ENCODE measurements at regions not wholly inside any gene's neighbourhood (a gene's known extent, or its start where the extent isn't known, plus 50 kb on each side); places are given as distances from the start of the nearest gene placed in this dataset.

DNA sequence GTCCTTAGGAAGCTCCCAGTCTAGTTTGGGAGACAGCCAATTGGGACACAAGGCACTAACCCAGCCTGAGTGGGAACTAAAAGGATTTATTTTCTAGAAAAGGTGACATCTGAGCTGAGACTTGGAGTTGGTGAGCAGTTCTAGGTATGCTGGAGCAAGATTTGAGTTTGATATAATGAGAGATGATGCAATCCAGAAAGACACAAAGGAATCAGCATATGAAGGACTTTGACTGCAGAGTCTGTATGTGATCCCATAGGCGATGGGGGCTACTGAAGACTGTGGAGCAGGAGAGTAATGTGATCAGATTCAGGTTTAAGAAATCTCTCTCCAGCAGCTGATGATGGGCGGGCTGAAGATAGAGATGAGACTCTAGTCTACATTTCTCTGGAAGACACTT lies 135.1 kb upstream of the MYCN start:
- Histone ChIP-seq H3K9me3 (ENCODE audit: control insufficient read depth in 5 of 5, low read length in 5 of 5) (no peaks in the 10 kb centered on the region), H3K27me3 (ENCODE audit: control insufficient read depth in 5 of 5, insufficient read depth in 4 of 5, low read length in 5 of 5) (peaks cover 0 to 11% (median 3%) of the 10 kb centered on the region in 5 donors), H3K4me3 (ENCODE audit: low read depth in 1 of 5, low read length in 5 of 5) (no peak overlapping the region), H3K27ac (ENCODE audit: low read depth, low read length) (no peak overlapping the region), H3K4me1 (ENCODE audit: control insufficient read depth in 5 of 5, insufficient read depth in 5 of 5, low read length in 5 of 5) (peaks cover 0 to 5% (median 4%) of the 10 kb centered on the region in 5 donors), H3K9ac (ENCODE audit: low read length in 5 of 5) (no peak overlapping the region), H3K36me3 (ENCODE audit: control insufficient read depth in 5 of 5, insufficient read depth in 5 of 5, low read length in 5 of 5) (no peaks in the 10 kb centered on the region)

DNA sequence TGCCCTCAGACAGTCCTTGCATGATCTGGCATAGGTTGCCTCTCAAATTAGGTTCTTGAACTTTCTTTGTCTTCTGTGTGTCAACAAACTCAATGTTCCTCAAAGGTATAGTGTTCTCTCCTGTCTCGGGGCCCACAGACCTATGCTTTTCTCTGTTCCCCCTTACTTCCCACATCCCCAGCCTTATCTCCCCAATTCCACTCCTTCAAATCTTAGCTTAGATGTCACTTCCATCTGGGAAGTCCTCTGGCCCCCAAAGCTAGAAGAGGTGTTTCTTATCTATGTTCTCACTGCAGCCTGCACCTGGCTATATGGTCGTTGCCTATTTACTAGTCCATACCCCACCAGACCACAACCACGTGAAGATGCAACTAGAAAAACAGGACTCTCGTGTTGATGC lies 134.6 kb upstream of the MYCN start:
- Histone ChIP-seq H3K27ac (ENCODE audit: low read depth, low read length) (no peak overlapping the region), H3K9me3 (ENCODE audit: control insufficient read depth in 5 of 5, low read length in 5 of 5) (no peaks in the 10 kb centered on the region), H3K9ac (ENCODE audit: low read length in 5 of 5) (no peak overlapping the region), H3K4me3 (ENCODE audit: low read depth in 1 of 5, low read length in 5 of 5) (no peak overlapping the region), H3K4me1 (ENCODE audit: control insufficient read depth in 5 of 5, insufficient read depth in 5 of 5, low read length in 5 of 5) (peaks cover 0 to 5% (median 4%) of the 10 kb centered on the region in 5 donors), H3K36me3 (ENCODE audit: control insufficient read depth in 5 of 5, insufficient read depth in 5 of 5, low read length in 5 of 5) (no peaks in the 10 kb centered on the region), H3K27me3 (ENCODE audit: control insufficient read depth in 5 of 5, insufficient read depth in 4 of 5, low read length in 5 of 5) (peaks cover 0 to 15% (median 3%) of the 10 kb centered on the region in 5 donors)

DNA sequence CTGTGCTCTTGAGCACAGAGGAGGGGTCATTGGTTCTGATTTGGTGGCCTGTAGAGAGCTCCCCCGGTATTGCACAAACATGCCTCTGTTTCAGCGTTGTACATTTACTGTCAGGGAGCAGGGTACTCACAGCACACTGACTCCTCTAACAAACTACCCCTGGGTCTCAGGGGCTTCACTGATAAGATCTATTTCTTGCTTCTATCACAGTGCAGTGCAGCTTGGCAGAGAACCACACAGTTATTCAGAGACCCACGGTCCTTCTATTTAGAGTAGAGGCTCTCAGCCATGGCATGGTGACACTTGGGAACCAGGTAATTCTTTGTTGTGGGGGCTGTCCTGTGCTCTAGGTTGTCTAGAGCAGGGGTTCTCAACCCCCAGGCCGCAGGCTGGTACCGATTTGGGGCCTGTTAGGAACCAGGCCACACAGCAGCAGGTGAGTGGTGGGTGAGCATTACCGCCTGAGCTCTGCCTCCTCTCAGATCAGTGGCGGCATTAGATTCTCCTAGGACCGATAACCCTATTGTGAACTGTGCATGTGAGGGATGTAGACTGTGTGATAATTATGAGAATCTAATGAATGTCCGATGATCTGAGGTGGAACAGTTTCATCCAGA lies 133.4 kb upstream of the MYCN start:
- H3K4me1 ChIP-seq (ENCODE audit: control insufficient read depth in 5 of 5, insufficient read depth in 5 of 5, low read length in 5 of 5) = peaks cover 0 to 12% (median 4%) of the 10 kb centered on the region in 5 donors
- peaks cover 0 to 15% (median 3%) of the 10 kb centered on the region in 5 donors for H3K27me3 ChIP-seq (ENCODE audit: control insufficient read depth in 5 of 5, insufficient read depth in 4 of 5, low read length in 5 of 5)
- no peak overlapping the region for H3K9ac ChIP-seq (ENCODE audit: low read length in 5 of 5)
- H3K36me3 ChIP-seq (ENCODE audit: control insufficient read depth in 5 of 5, insufficient read depth in 5 of 5, low read length in 5 of 5) = no peaks in the 10 kb centered on the region
- no peak overlapping the region for H3K4me3 ChIP-seq (ENCODE audit: low read depth in 1 of 5, low read length in 5 of 5)
- H3K27ac ChIP-seq (ENCODE audit: low read depth, low read length) = no peak overlapping the region
- H3K9me3 ChIP-seq (ENCODE audit: control insufficient read depth in 5 of 5, low read length in 5 of 5) = no peaks in the 10 kb centered on the region

DNA sequence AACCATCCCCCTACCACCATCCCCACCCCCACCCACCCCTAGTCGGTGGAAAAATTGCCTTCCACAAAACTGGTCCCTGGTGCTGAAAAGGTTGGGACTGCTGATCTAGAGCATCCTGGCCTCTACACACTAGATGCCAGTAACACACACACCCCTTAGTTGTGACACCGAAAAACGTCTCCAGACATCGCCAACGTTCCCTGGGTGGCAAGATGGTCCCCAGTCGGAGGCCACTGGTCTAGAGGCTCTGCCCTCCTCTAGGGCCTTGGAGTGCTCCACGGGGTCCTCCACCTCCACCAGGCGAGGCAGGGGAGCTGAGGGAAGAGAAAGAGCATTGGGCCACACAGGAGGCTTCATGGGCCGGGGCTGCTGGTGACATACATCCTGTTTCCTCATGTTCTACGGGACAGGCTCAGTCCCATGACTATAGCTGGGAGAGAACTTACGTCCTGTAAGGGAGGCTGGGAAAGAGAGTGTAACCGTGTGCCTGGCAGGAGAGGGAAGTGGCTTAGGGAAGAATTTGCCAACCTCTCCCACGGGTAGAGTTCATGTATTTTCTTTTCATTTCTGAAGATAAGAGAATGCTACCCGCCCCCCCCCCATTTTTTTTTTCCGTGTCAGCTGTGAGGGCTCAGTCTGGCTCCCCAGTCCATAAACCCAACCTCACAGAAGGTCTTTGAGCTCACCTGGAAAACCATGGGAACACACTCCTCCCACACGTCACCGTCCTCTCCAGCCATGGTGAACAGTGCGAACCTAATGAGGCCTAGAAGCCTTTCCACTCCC lies 132.7 kb upstream of the MYCN start:
- peaks cover 0 to 12% (median 4%) of the 10 kb centered on the region in 5 donors for H3K4me1 ChIP-seq (ENCODE audit: control insufficient read depth in 5 of 5, insufficient read depth in 5 of 5, low read length in 5 of 5)
- H3K4me3 ChIP-seq (ENCODE audit: low read depth in 1 of 5, low read length in 5 of 5) = no peak overlapping the region
- no peak overlapping the region for H3K9ac ChIP-seq (ENCODE audit: low read length in 5 of 5)
- no peaks in the 10 kb centered on the region for H3K9me3 ChIP-seq (ENCODE audit: control insufficient read depth in 5 of 5, low read length in 5 of 5)
- H3K36me3 ChIP-seq (ENCODE audit: control insufficient read depth in 5 of 5, insufficient read depth in 5 of 5, low read length in 5 of 5) = no peaks in the 10 kb centered on the region
- H3K27ac ChIP-seq (ENCODE audit: low read depth, low read length) = no peak overlapping the region
- H3K27me3 ChIP-seq (ENCODE audit: control insufficient read depth in 5 of 5, insufficient read depth in 4 of 5, low read length in 5 of 5) = peaks cover 0 to 15% (median 3%) of the 10 kb centered on the region in 5 donors

DNA sequence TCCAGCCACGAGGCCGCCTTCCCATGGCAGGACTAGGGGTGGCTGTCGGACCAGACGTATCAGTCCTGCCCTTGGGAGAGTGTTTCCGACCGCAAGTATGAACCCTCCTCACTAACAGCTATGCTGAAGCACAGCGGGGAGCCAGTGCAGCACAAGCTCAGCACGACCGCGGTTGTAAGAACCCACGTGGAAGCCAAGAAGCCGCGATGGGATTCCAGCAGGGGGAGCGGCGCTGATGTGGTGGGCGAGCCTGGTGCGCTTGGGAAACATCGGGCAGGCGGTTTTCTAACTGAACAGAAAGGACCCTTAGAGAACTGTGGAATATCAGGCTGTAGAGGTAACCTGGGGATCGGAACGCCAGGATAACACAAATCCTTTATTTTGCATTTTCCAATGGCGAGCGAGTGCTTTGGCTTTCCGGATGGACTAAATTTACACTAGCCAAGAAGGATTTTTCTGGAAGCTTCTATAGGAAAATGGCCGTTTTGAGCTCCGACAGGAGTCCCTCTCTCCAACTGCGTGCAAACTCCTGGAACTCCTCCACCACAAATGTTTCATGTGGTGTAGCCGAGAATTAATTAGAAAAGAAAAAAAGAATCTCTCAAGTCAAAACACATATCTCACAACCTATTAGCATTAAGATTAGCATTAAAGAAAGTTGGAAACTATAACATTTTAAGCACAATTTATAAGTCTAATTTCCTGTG lies 132.0 kb upstream of the MYCN start:
- H3K4me3 ChIP-seq (ENCODE audit: low read depth in 1 of 5, low read length in 5 of 5) = no peak overlapping the region
- no peak overlapping the region for H3K27ac ChIP-seq (ENCODE audit: low read depth, low read length)
- H3K4me1 ChIP-seq (ENCODE audit: control insufficient read depth in 5 of 5, insufficient read depth in 5 of 5, low read length in 5 of 5) = peaks cover 0 to 12% (median 0%) of the 10 kb centered on the region in 5 donors
- H3K9me3 ChIP-seq (ENCODE audit: control insufficient read depth in 5 of 5, low read length in 5 of 5) = no peaks in the 10 kb centered on the region
- H3K9ac ChIP-seq (ENCODE audit: low read length in 5 of 5) = no peak overlapping the region
- no peaks in the 10 kb centered on the region for H3K36me3 ChIP-seq (ENCODE audit: control insufficient read depth in 5 of 5, insufficient read depth in 5 of 5, low read length in 5 of 5)
- H3K27me3 ChIP-seq (ENCODE audit: control insufficient read depth in 5 of 5, insufficient read depth in 4 of 5, low read length in 5 of 5) = peaks cover 0 to 15% (median 3%) of the 10 kb centered on the region in 5 donors

DNA sequence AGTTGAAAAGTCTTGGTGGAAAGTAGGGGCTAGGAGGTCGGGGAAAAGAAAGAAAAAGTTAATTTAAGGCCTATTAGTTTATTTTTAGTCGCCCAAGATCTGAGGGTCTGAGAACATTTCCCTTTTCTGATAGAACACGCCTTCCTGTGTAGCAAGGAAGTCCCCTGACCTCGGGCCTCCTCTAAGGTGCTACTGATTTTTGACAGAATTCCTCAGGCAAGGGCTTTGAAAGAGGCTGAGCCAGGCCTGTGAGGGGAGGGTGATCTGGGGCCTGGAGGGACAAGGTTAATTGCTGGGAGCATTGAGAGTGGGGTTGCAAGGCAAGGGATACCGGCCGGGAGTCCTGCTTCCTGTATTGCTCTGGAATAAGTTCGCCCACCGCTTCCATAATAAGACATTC lies 131.4 kb upstream of the MYCN start:
- no peak overlapping the region for H3K27ac ChIP-seq (ENCODE audit: low read depth, low read length)
- H3K4me3 ChIP-seq (ENCODE audit: low read depth in 1 of 5, low read length in 5 of 5) = no peak overlapping the region

DNA sequence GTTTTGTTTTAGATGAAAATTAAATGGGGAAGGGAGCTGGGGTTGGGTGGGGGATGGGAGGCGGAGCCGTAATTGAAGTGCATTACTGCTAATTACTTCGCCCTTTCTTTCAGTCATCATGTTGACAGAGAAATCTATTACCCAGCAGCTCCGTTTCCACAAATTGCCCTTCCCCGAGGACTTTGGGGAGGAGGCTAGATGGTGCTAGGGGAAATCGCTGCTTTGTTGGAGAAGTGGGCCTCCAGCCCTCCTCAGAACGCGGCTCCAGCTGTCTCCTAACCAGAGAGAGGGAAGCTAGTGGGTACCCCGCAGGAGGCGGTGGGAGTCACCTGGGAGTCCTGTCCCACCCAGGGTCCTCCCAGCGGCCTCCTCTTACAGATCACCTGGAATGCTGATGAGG lies 130.9 kb upstream of the MYCN start:
- no peaks in the 10 kb centered on the region for H3K36me3 ChIP-seq (ENCODE audit: control insufficient read depth in 5 of 5, insufficient read depth in 5 of 5, low read length in 5 of 5)
- H3K4me1 ChIP-seq (ENCODE audit: control insufficient read depth in 5 of 5, insufficient read depth in 5 of 5, low read length in 5 of 5) = peaks cover 0 to 12% (median 0%) of the 10 kb centered on the region in 5 donors
- no peak overlapping the region for H3K9ac ChIP-seq (ENCODE audit: low read length in 5 of 5)
- H3K27me3 ChIP-seq (ENCODE audit: control insufficient read depth in 5 of 5, insufficient read depth in 4 of 5, low read length in 5 of 5) = peaks cover 0 to 15% (median 3%) of the 10 kb centered on the region in 5 donors
- no peaks in the 10 kb centered on the region for H3K9me3 ChIP-seq (ENCODE audit: control insufficient read depth in 5 of 5, low read length in 5 of 5)
- H3K27ac ChIP-seq (ENCODE audit: low read depth, low read length) = no peak overlapping the region
- no peak overlapping the region for H3K4me3 ChIP-seq (ENCODE audit: low read depth in 1 of 5, low read length in 5 of 5)

More for the DNA sequence above, 131.4 kb upstream of the MYCN start:
- no peaks in the 10 kb centered on the region for H3K36me3 ChIP-seq (ENCODE audit: control insufficient read depth in 5 of 5, insufficient read depth in 5 of 5, low read length in 5 of 5)
- no peaks in the 10 kb centered on the region for H3K9me3 ChIP-seq (ENCODE audit: control insufficient read depth in 5 of 5, low read length in 5 of 5)
- H3K9ac ChIP-seq (ENCODE audit: low read length in 5 of 5) = no peak overlapping the region
- H3K27me3 ChIP-seq (ENCODE audit: control insufficient read depth in 5 of 5, insufficient read depth in 4 of 5, low read length in 5 of 5) = peaks cover 0 to 15% (median 3%) of the 10 kb centered on the region in 5 donors
- peaks cover 0 to 12% (median 0%) of the 10 kb centered on the region in 5 donors for H3K4me1 ChIP-seq (ENCODE audit: control insufficient read depth in 5 of 5, insufficient read depth in 5 of 5, low read length in 5 of 5)

DNA sequence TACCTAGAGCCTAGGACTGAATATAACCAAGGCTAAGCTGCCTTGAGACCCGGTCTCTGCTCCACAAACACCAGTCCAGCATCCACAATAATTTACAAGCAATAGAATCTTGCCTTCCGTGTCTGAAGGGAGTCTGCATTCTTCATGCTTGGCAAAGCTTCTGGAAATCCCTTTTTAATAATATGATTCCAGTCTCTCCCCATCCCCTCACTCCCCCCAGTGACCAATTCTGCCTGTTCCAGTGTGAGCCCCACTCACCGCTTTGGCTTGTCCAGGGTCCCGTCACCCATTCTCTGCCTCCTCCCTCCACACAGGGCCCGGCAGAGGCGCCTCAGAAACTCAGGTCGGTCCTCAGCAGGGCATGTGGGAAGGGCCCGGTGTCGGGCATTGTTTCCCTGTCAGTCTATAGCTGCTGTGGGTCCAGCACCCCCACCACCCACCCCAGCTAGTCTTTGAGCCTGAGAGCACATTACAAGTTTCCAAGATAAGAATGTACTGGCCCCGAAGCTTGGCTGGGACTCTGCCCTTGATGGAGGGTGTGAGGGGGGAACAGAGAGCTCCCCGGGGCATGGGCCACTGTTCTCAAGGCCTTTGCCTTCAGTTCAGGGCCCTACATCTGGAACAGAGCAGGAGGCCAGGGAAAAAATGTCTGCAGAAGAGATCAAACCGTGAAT lies 129.7 kb upstream of the MYCN start:
- no peaks in the 10 kb centered on the region for H3K9me3 ChIP-seq (ENCODE audit: control insufficient read depth in 5 of 5, low read length in 5 of 5)
- H3K4me3 ChIP-seq (ENCODE audit: low read depth in 1 of 5, low read length in 5 of 5) = no peak overlapping the region
- H3K9ac ChIP-seq (ENCODE audit: low read length in 5 of 5) = no peak overlapping the region
- no peak overlapping the region for H3K27ac ChIP-seq (ENCODE audit: low read depth, low read length)
- H3K27me3 ChIP-seq (ENCODE audit: control insufficient read depth in 5 of 5, insufficient read depth in 4 of 5, low read length in 5 of 5) = peaks cover 0 to 13% (median 3%) of the 10 kb centered on the region in 5 donors
- H3K4me1 ChIP-seq (ENCODE audit: control insufficient read depth in 5 of 5, insufficient read depth in 5 of 5, low read length in 5 of 5) = peaks cover 0 to 12% (median 0%) of the 10 kb centered on the region in 5 donors
- H3K36me3 ChIP-seq (ENCODE audit: control insufficient read depth in 5 of 5, insufficient read depth in 5 of 5, low read length in 5 of 5) = no peaks in the 10 kb centered on the region

DNA sequence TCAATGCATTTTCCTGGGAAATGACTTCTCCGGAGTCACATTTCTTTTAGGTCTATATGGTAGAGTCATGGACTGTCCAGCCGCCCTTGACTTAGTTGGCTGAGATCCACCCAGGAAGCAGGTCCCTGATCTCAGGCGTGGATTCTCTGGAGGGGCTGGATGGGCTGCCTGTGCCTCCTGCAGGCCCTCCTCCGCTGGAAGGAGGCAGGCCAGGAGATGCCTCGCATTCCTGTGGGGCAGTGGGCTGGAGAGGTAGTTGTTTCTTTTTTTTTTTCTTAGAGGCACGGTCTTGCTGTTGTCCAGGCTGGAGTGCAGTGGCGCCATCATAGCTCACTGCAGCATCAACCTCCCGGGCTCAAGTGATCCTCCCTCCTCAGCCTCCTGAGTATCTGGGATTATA lies 129.0 kb upstream of the MYCN start:
- H3K4me3 ChIP-seq (ENCODE audit: low read depth in 1 of 5, low read length in 5 of 5) = no peak overlapping the region
- H3K27me3 ChIP-seq (ENCODE audit: control insufficient read depth in 5 of 5, insufficient read depth in 4 of 5, low read length in 5 of 5) = peaks cover 0 to 15% (median 3%) of the 10 kb centered on the region in 5 donors
- no peak overlapping the region for H3K27ac ChIP-seq (ENCODE audit: low read depth, low read length)
- peaks cover 0 to 12% (median 0%) of the 10 kb centered on the region in 5 donors for H3K4me1 ChIP-seq (ENCODE audit: control insufficient read depth in 5 of 5, insufficient read depth in 5 of 5, low read length in 5 of 5)
- no peaks in the 10 kb centered on the region for H3K9me3 ChIP-seq (ENCODE audit: control insufficient read depth in 5 of 5, low read length in 5 of 5)
- H3K36me3 ChIP-seq (ENCODE audit: control insufficient read depth in 5 of 5, insufficient read depth in 5 of 5, low read length in 5 of 5) = no peaks in the 10 kb centered on the region
- H3K9ac ChIP-seq (ENCODE audit: low read length in 5 of 5) = no peak overlapping the region

Measured in subcutaneous abdominal adipose tissue (tissue), 5 donors.